Left renal pelvis (tissue), 4 donors: ENCODE measurements at regions not wholly inside any gene's neighbourhood (a gene's known extent, or its start where the extent isn't known, plus 50 kb on each side); places are given as distances from the start of the nearest gene placed in this dataset.
A peak's percentile ranks its signal among the peaks of the same experiment; 100 is the strongest.

Source experiments
- DNase-seq, 4 donors: peaks; one replicate each; pipeline ENCODE4 v3.0.0-alpha.2; 2013; ENCODE audit warnings: low read depth in 4 of 4, low spot score in 3 of 4

GRCh38 chr9:111150181-111150580 is 111.9 kb upstream of the LPAR1 start:
- DNase-seq: no peak

- no peak for DNase-seq
Measured at GRCh38 chr9:111149018-111149759, 110.9 kb upstream of the LPAR1 start.

GRCh38 chr9:111148052-111149017 is 110.1 kb upstream of the LPAR1 start:
- no peak for DNase-seq

- DNase-seq: no peak
Measured at GRCh38 chr9:111147041-111147440, 108.8 kb upstream of the LPAR1 start.

GRCh38 chr9:111144741-111145140 is 106.5 kb upstream of the LPAR1 start:
- DNase-seq: no peak

- DNase-seq: no peak
Measured at GRCh38 chr9:111136180-111136579, 97.9 kb upstream of the LPAR1 start.

GRCh38 chr9:111131211-111131610 is 92.9 kb upstream of the LPAR1 start:
- DNase-seq: no peak

- no peak for DNase-seq
Measured at GRCh38 chr9:111120526-111120925, 82.3 kb upstream of the LPAR1 start.

GRCh38 chr9:111118256-111118948 is 80.1 kb upstream of the LPAR1 start:
- DNase-seq: no peak

GRCh38 chr9:111114486-111114885 is 76.2 kb upstream of the LPAR1 start:
- DNase-seq: no peak

GRCh38 chr9:111113712-111114111 is 75.4 kb upstream of the LPAR1 start:
- DNase-seq: no peak

GRCh38 chr9:111110805-111111204 is 72.5 kb upstream of the LPAR1 start:
- no peak for DNase-seq

- DNase-seq: no peak
Measured at GRCh38 chr9:111108946-111109345, 70.7 kb upstream of the LPAR1 start.

- DNase-seq: no peak
Measured at GRCh38 chr9:111107141-111107540, 68.9 kb upstream of the LPAR1 start.

- DNase-seq: no peak
Measured at GRCh38 chr9:111106202-111106601, 67.9 kb upstream of the LPAR1 start.

GRCh38 chr9:111102793-111103464 is 64.7 kb upstream of the LPAR1 start:
- no peak for DNase-seq

- no peak for DNase-seq
Measured at GRCh38 chr9:111099199-111100008, 61.1 kb upstream of the LPAR1 start.

GRCh38 chr9:111098093-111098492 is 59.8 kb upstream of the LPAR1 start:
- DNase-seq: no peak

GRCh38 chr9:111096051-111096450 is 57.8 kb upstream of the LPAR1 start:
- DNase-seq: no peak

- peak in 1 of 4 donors; percentile 62 for DNase-seq
Measured at GRCh38 chr9:111095441-111095840, 57.2 kb upstream of the LPAR1 start.
